HEK293 (cell line): ENCODE measurements at regions not wholly inside any gene's neighbourhood (a gene's known extent, or its start where the extent isn't known, plus 50 kb on each side); places are given as distances from the start of the nearest gene placed in this dataset.
A peak's percentile ranks its signal among the peaks of the same experiment; 100 is the strongest.

Experiments
- CTCF ChIA-PET: fragments of 350-600 bp; formaldehyde crosslinking; extraction: SDS; loops from one replicate; lab custom pipeline; 2021; ENCODE audit warnings: antibody characterized with exemption; lab: Yijun Ruan, JAX
- POLR2A ChIA-PET: fragments of 300-600 bp; formaldehyde crosslinking; extraction: SDS; loops from one replicate; lab custom pipeline; 2020; ENCODE audit warnings: antibody characterized with exemption, inconsistent platforms; lab: Yijun Ruan, JAX
- H3K27ac ChIP-seq: fragments of 200-500 bp; sonication (Bioruptor generic); 2 replicates; pipeline ENCODE4 v1.5.1; 2014; ENCODE audit warnings: low read depth, low read length, control low read depth, inconsistent platforms; ENCODE audit errors: extremely low read depth
- H3K36me3 ChIP-seq, 2 experiments: fragments of 200-500 bp in 1 of 2; sonication (Bioruptor generic) in 1 of 2; 1 replicate in 1 of 2; 2 replicates in 1 of 2; pipeline ENCODE4 v1.5.1; 2014 to 2017; ENCODE audit warnings: inconsistent platforms in 2 of 2, low read length in 2 of 2; ENCODE audit not compliant: control insufficient read depth in 2 of 2, insufficient read depth in 1 of 2
- H3K4me1 ChIP-seq: fragments of 200-500 bp; sonication (Bioruptor generic); 2 replicates; pipeline ENCODE4 v1.5.1; 2014; ENCODE audit warnings: mild to moderate bottlenecking, low read length, inconsistent platforms; ENCODE audit not compliant: control insufficient read depth, insufficient read depth
- H3K4me3 ChIP-seq: 2 replicates; pipeline ENCODE4 v1.5.1; 2011; ENCODE audit warnings: low read depth, mild to moderate bottlenecking, control low read depth, low read length, moderate library complexity
- H3K9me3 ChIP-seq: fragments of 200-500 bp; sonication (Bioruptor generic); 2 replicates; pipeline ENCODE4 v1.5.1; 2014; ENCODE audit warnings: low read depth, low read length, inconsistent platforms; ENCODE audit not compliant: control insufficient read depth, insufficient read depth
- KLF10 ChIP-seq: fragments of 450-650 bp; IDR thresholded peaks from 2 replicates; pipeline ENCODE4 v1.5.1; 2018; ENCODE audit warnings: missing biosample characterization, mild to moderate bottlenecking, missing genetic modification characterization
- OVOL3 ChIP-seq: fragments of 450-650 bp; formaldehyde crosslinking; IDR thresholded peaks from 2 replicates; pipeline ENCODE4 v1.5.1; 2016; ENCODE audit warnings: missing biosample characterization, missing genetic modification characterization
- SCRT1 ChIP-seq: fragments of 450-650 bp; formaldehyde crosslinking; IDR thresholded peaks from 2 replicates; pipeline ENCODE4 v1.5.1; 2016; ENCODE audit warnings: missing biosample characterization, missing genetic modification characterization, borderline replicate concordance
- SETDB1 ChIP-seq: IDR thresholded peaks from one replicate; pipeline ENCODE4 v1.6.1; 2017; ENCODE audit warnings: mild to moderate bottlenecking, low read length, moderate library complexity, mixed read lengths; ENCODE audit not compliant: insufficient read length
- ZBTB8A ChIP-seq: fragments of 450-650 bp; formaldehyde crosslinking; IDR thresholded peaks from 2 replicates; pipeline ENCODE4 v1.5.1; 2016; ENCODE audit warnings: missing biosample characterization, missing genetic modification characterization
- ZIC2 ChIP-seq: fragments of 450-650 bp; formaldehyde crosslinking; IDR thresholded peaks from 2 replicates; pipeline ENCODE4 v1.5.1; 2016; ENCODE audit warnings: missing biosample characterization, missing genetic modification characterization
- ZNF114 ChIP-seq: fragments of 450-650 bp; formaldehyde crosslinking; IDR thresholded peaks from 2 replicates; pipeline ENCODE4 v1.5.0; 2017; ENCODE audit warnings: missing biosample characterization, missing genetic modification characterization
- ZNF133 ChIP-seq: fragments of 450-650 bp; formaldehyde crosslinking; IDR thresholded peaks from 2 replicates; pipeline ENCODE4 v1.5.1; 2016; ENCODE audit warnings: missing biosample characterization, missing genetic modification characterization
- ZNF221 ChIP-seq: fragments of 450-650 bp; formaldehyde crosslinking; IDR thresholded peaks from 2 replicates; pipeline ENCODE4 v1.5.1; 2017; ENCODE audit warnings: missing biosample characterization, missing genetic modification characterization, borderline replicate concordance
- ZNF23 ChIP-seq: fragments of 450-650 bp; formaldehyde crosslinking; IDR thresholded peaks from 2 replicates; pipeline ENCODE4 v1.5.1; 2016; ENCODE audit warnings: missing biosample characterization, missing genetic modification characterization, borderline replicate concordance
- ZNF274 ChIP-seq, 2 experiments: fragments of 200-500 bp in 1 of 2; fragments of 450-650 bp in 1 of 2; sonication (Bioruptor generic) in 1 of 2; formaldehyde crosslinking in 1 of 2; IDR thresholded peaks; 2 replicates each; pipeline versions ENCODE4 v1.5.1 to v1.6.1; 2014 to 2016; ENCODE audit warnings: borderline replicate concordance in 1 of 2, inconsistent platforms in 1 of 2, low read length in 1 of 2, missing biosample characterization in 1 of 2, missing genetic modification characterization in 1 of 2
- ZNF324 ChIP-seq: fragments of 450-650 bp; formaldehyde crosslinking; IDR thresholded peaks from 2 replicates; pipeline ENCODE4 v1.5.1; 2016; ENCODE audit warnings: missing biosample characterization, missing genetic modification characterization
- ZNF404 ChIP-seq: fragments of 450-650 bp; formaldehyde crosslinking; IDR thresholded peaks from 2 replicates; pipeline ENCODE4 v1.5.1; 2017; ENCODE audit warnings: missing biosample characterization, missing genetic modification characterization
- ZNF416 ChIP-seq: fragments of 450-650 bp; formaldehyde crosslinking; IDR thresholded peaks from 2 replicates; pipeline ENCODE4 v1.5.1; 2016; ENCODE audit warnings: missing biosample characterization, missing genetic modification characterization
- ZNF423 ChIP-seq: fragments of 450-650 bp; formaldehyde crosslinking; IDR thresholded peaks from 2 replicates; pipeline ENCODE4 v1.5.1; 2016; ENCODE audit warnings: missing biosample characterization, missing genetic modification characterization
- ZNF560 ChIP-seq: fragments of 450-650 bp; formaldehyde crosslinking; IDR thresholded peaks from 2 replicates; pipeline ENCODE4 v1.5.1; 2017; ENCODE audit warnings: missing biosample characterization, missing genetic modification characterization, borderline replicate concordance
- ZNF664 ChIP-seq: fragments of 450-650 bp; formaldehyde crosslinking; IDR thresholded peaks from 2 replicates; pipeline ENCODE4 v1.5.1; 2016; ENCODE audit warnings: missing biosample characterization, missing genetic modification characterization
- ZNF701 ChIP-seq: fragments of 450-650 bp; formaldehyde crosslinking; IDR thresholded peaks from 2 replicates; pipeline ENCODE4 v1.5.1; 2016; ENCODE audit warnings: missing biosample characterization, missing genetic modification characterization
- ZNF777 ChIP-seq: fragments of 450-650 bp; formaldehyde crosslinking; IDR thresholded peaks from 2 replicates; pipeline ENCODE4 v1.5.1; 2017; ENCODE audit warnings: missing biosample characterization, missing genetic modification characterization, borderline replicate concordance
- TF ChIP-seq, protein P1 (sequence below): fragments of 450-650 bp; formaldehyde crosslinking; IDR thresholded peaks from 2 replicates; pipeline ENCODE4 v1.5.1; 2016; ENCODE audit warnings: missing biosample characterization, missing genetic modification characterization
- TF ChIP-seq, protein P2 (sequence below): fragments of 450-650 bp; formaldehyde crosslinking; IDR thresholded peaks from 2 replicates; pipeline ENCODE4 v1.5.1; 2016; ENCODE audit warnings: missing biosample characterization, missing genetic modification characterization

DNA sequence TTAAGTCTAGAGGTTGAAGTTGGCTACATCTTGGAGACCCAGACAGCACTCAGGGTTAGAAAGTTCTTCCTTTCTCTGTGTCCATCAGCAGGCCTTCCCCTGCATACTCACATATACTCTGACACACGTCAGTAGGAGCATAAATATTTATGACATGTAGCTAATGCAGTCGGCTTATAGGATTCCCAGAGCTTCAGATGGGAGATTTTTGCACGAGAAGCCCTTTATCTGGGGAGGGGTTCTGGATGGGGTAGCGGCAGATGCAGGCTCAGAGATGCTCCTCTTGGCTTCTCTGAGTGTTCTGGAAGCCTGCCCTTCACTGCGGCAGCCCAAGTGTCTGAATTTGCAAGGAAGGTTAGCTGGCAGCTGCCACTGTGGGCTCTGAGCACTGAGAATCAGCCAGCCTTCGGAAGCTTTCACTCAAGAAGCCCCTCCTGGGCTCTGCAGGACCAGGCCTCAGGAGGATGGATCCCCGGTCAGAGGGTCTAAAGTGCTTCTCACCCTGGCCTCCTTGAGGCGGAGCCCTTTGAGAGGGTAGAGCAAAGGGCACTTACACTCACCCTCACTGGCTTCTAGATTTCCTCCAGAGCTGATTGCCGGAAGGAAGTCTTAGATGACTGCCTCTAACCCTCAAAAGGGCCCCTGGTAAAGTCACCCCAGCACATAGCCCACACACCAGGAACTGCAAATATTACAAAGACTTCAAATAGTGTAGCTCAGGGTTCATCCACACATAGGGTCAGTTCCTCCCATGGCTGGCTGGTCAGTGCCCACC lies 68.1 kb upstream of the NFASC start:
- Histone ChIP-seq H3K9me3 (no peaks in the 10 kb centered on the region), H3K4me3 (no peak overlapping the region), H3K27ac (no peak overlapping the region), H3K4me1 (no peaks in the 10 kb centered on the region), H3K36me3 (no peaks in the 10 kb centered on the region)
- POLR2A ChIA-PET = no interaction called here
- TF ChIP-seq SETDB1 (no peak), SCRT1 (tag by site-specific recombination) (no peak), ZNF324 (tag by site-specific recombination) (no peak), ZNF23 (tag by site-specific recombination) (no peak), ZNF423 (tag by site-specific recombination) (no peak), ZNF664 (tag by site-specific recombination) (no peak), ZNF701 (no peak), ZNF560 (tag by site-specific recombination) (no peak), OVOL3 (tag by site-specific recombination) (no peak)
- TF ChIP-seq, all 188 proteins: peak for 0
- CTCF ChIA-PET = interaction anchor here (1.4 to 8.1 kb wide), 4 partner anchors 10 to 236 kb away, joined by 5 to 401 read pairs (median 36); no protein-coding TSS in a partner anchor

DNA sequence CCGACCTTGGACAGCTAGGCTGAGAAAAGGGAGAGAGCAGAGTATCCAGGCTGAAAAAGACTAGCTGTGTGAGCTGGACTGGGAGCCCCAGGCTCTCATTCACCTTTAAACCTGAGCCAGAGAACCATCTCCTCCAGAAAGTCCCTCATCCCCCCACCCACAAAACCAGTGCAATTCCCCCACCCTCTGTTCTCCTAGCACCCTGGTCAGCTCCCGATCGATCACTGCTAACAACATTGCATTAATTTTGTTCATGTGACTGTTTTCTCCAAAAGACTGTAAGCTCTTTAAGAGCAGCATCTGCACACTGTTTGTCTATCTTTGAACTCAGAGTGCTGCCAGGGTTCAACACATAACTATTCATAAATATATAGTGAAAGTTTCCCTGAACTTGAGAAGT lies 67.1 kb upstream of the NFASC start:
- CTCF ChIA-PET = interaction anchor here (1.0 to 8.1 kb wide), 5 partner anchors 9 to 308 kb away, joined by 4 to 401 read pairs (median 9); no protein-coding TSS in a partner anchor
- TF ChIP-seq, protein P1, sequence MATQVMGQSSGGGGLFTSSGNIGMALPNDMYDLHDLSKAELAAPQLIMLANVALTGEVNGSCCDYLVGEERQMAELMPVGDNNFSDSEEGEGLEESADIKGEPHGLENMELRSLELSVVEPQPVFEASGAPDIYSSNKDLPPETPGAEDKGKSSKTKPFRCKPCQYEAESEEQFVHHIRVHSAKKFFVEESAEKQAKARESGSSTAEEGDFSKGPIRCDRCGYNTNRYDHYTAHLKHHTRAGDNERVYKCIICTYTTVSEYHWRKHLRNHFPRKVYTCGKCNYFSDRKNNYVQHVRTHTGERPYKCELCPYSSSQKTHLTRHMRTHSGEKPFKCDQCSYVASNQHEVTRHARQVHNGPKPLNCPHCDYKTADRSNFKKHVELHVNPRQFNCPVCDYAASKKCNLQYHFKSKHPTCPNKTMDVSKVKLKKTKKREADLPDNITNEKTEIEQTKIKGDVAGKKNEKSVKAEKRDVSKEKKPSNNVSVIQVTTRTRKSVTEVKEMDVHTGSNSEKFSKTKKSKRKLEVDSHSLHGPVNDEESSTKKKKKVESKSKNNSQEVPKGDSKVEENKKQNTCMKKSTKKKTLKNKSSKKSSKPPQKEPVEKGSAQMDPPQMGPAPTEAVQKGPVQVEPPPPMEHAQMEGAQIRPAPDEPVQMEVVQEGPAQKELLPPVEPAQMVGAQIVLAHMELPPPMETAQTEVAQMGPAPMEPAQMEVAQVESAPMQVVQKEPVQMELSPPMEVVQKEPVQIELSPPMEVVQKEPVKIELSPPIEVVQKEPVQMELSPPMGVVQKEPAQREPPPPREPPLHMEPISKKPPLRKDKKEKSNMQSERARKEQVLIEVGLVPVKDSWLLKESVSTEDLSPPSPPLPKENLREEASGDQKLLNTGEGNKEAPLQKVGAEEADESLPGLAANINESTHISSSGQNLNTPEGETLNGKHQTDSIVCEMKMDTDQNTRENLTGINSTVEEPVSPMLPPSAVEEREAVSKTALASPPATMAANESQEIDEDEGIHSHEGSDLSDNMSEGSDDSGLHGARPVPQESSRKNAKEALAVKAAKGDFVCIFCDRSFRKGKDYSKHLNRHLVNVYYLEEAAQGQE = peak; percentile 71
- TF ChIP-seq ZNF416 (tag by site-specific recombination) = no peak
- Histone ChIP-seq H3K4me3 (no peak overlapping the region), H3K9me3 (no peaks in the 10 kb centered on the region), H3K27ac (no peak overlapping the region), H3K36me3 (no peaks in the 10 kb centered on the region), H3K4me1 (no peaks in the 10 kb centered on the region)
- POLR2A ChIA-PET = no interaction called here

DNA sequence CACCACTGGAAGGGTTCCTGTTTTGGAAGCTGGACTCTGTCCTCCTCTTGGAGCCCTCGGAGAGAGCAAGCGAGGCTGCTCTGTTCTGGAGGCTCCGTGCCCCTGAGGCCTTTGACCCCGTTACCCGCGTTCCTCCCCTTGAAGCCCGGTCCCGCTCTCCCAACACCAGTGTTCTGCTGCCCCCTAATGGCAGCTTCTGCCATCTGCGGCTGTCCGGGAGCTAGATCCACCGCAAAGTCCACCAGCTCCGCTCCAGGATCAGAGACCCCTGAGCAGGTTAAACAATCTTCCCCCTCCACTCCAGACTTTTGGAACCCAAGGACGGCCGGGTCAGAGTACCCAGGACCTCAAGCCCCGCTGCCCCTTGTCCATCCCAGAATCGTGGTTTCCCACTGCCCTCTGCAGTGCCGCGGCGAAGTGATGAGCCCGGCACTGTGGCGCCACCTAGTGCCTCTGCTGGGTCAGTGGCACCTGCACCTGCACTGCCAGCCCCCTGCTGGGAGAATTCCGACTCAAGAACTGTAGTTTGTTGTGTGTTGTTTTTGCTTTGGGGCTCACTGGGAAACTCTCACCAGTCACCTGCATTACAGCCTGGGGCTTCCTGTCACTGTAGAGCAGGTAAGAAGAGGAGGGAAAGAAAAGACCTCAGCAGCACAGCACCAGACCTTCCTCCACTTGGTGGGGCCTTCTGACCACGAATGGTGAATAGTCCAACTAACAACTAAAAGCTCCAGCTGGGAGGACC lies 63.5 kb upstream of the NFASC start:
- Histone ChIP-seq H3K9me3 (no peaks in the 10 kb centered on the region), H3K4me1 (no peaks in the 10 kb centered on the region), H3K27ac (no peak overlapping the region), H3K4me3 (peak overlapping the region; percentile 62), H3K36me3 (no peaks in the 10 kb centered on the region)
- ChIA-PET CTCF (interaction anchor here (0.6 to 8.7 kb wide), 146 partner anchors 12 to 676 kb away, joined by 3 to 401 read pairs (median 5); partner anchors contain the start of genes LRRN2, MDM4 and NFASC), POLR2A (interaction anchor here (1.0 kb wide), 2 partner anchors 291 to 313 kb away, joined by 3 read pairs; partner anchors contain the start of gene MDM4)
- peak; percentile 98 for TF ChIP-seq ZNF133 (tag by site-specific recombination)
- no peak for TF ChIP-seq ZNF23 (tag by site-specific recombination)
- TF ChIP-seq ZIC2 (tag by site-specific recombination) = peak; percentile 76
- TF ChIP-seq KLF10 (tag by site-specific recombination) = 0 out of 2 replicates have a peak, but pooled peaks have one; percentile 15
- no peak for TF ChIP-seq ZNF221
- no peak for TF ChIP-seq ZNF114 (tag by site-specific recombination)
- TF ChIP-seq, protein P1 = peak; percentile 57
- TF ChIP-seq, protein P2, sequence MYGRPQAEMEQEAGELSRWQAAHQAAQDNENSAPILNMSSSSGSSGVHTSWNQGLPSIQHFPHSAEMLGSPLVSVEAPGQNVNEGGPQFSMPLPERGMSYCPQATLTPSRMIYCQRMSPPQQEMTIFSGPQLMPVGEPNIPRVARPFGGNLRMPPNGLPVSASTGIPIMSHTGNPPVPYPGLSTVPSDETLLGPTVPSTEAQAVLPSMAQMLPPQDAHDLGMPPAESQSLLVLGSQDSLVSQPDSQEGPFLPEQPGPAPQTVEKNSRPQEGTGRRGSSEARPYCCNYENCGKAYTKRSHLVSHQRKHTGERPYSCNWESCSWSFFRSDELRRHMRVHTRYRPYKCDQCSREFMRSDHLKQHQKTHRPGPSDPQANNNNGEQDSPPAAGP (tag by site-specific recombination) = peak; percentile 88
- TF ChIP-seq ZNF404 (tag by site-specific recombination) = 0 out of 2 replicates have a peak, but pooled peaks have one; percentile 4
- no peak for TF ChIP-seq ZNF274 (IDR thresholded peaks at IDR 0.05; ENCODE audit: low read length)
- TF ChIP-seq ZNF274 (tag by site-specific recombination; IDR thresholded peaks at IDR 0.05; ENCODE audit: borderline replicate concordance) = no peak
- no peak for TF ChIP-seq ZNF777 (tag by site-specific recombination)
- TF ChIP-seq ZBTB8A (tag by site-specific recombination) = peak; percentile 57
